Central memory CD4-positive, alpha-beta T cell (primary cell): ENCODE measurements at regions not wholly inside any gene's neighbourhood (a gene's known extent, or its start where the extent isn't known, plus 50 kb on each side); places are given as distances from the start of the nearest gene placed in this dataset.
"Not testable (repeated sequence)": the region's sequence is repeated elsewhere in the genome, so short reads cannot be mapped to it uniquely, and the experiment has no call there.

Experiments used
- DNase-seq: peaks from one replicate; pipeline ENCODE4 v3.0.0; 2022

DNA sequence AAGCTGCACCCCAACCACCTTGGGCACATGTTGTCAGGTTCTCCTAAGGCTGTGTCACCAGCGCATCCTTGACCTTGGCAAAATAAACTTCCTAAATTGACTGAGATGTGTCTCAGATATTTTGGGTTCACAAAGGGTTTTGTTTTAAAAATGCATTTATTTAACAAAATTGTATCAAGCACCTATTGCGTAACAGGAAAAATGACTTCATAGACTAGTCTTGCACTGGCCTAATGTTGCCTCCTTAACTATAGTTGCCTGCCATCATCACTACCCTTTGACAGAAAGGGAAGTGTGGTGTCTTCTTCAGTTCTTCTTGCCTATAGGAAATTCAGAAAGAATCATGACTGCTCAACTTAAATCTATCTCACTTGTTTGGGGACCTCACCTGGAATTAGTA, 374.2 kb downstream of the SH2D1A start:
- no peak for DNase-seq

DNA sequence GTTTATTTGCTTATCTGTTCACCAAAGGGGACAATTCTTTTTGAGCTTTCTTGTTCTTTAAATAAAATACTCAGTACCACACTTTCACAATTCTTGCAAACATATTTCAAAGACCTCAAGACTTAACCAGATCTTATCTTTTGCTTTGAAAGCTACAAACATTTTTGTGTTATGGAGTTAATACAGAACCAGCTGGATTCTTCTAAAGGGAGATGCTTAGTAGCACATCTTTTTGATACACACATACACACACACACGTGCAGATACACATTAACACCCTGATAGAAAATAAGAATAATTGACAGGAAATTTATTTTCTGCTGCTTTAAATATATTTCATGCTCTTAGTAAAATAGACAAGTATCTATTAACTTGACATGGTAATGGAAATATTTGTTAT, 379.1 kb downstream of the SH2D1A start:
- no peak for DNase-seq

DNA sequence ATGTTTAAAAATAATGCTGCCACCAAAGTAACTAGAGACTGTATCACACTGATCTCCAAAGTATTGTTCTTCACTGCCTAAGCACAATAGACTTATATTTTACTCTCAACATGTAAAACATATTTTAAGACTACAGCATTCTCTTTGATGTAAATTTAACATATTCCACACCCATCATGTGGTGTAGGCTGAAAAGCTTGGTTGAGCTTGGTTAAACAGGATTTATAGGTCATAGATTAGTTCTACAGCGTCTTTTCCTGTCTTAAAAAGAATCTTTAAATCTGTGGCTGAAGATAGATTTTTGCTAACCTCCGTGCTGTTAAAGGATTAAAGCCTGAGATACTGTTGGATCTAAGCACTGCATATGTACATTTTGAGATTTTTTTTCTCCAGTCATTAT, 379.9 kb downstream of the SH2D1A start:
- DNase-seq: no peak

DNA sequence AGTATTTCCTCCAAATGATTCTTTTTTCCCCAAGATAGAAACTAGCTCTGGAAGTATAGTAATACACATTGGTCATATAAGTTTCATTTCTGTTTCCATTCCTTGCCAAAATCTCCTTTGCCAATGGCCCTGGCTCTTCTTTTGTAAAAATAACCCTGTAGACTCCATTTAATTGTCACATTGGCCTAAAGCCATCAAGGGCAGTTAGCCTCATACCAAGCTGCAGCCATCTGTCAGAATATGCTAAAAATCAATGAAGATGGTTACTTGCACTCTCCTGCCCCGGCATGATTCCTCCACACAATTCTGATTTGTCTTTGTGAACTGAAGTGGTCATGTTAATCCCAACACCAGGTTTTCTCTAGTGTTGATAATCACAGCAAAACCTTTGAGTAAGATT, 380.5 kb downstream of the SH2D1A start:
- no peak for DNase-seq

DNA sequence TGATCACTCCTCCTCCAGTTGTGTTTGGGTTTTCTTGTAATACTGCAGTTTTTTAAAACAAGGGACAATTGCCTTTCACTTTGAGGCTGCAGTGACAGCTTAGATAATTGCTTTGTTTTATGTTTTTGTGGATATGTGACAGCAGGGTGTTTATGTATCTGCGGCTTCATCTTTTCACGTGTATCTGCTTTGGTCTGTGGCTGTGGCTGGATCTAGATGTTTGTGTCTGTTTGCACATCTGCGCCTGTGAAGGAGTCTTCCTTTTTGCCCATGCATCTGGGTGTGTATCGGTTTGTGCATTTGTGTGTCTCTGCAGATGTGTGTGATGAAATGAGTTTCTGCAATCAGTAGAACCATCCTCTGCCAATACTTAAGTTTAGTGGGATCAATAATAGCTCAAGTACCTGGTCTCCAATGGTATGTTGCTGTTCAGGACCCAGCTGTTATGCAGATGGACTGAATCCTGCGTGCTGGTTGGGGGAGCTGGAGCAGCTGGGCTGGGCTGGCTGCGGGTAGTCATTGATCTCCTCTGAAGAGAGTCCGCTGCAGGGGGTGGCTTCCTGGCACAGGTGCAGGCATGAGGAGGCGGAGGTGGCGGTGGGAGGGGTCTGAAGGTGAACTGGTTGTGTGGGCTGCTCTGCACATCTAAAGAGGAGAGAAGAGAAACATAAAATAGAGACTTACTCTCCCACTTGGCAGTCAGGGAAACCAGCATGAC, 390.3 kb downstream of the SH2D1A start:
- peak; percentile 66 for DNase-seq

DNA sequence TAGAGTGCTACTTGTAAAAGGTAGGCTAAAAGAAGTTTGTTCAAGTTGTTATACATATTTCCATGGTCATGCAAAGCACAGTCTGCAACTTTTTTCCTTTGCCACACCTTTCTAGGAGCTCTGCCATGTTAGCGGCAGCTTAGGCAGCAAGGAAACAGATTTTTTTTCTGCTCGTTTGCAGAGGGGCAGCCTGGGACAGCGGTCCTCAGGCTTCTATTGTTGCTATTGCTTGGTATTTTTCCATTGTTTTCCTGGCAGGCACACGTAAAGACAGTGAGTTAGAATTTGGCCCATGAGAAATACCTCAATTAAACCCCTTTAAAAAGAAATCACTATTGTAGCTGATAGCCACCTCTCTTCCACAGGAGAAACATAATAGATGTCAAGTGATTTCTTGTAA, 391.4 kb downstream of the SH2D1A start:
- DNase-seq: no peak

DNA sequence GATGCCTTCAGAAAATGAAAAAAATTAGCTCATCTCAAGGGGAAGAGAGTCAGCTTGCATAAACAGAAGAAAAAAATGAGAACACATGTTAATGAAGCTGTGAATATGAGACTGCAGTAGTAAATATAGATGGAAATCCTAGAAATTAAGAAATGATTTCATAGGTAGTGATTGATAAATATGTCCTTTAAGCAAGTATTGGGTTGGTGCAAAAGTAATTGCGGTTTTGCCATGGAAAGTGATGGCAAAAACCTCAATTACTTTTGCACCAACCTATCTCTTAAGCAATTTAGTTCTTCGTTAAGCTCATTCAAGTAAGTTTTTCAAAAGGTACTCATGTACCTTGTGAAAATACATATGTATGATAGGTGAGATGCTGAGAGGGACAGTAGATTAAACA, 400.9 kb downstream of the SH2D1A start:
- DNase-seq: no peak

DNA sequence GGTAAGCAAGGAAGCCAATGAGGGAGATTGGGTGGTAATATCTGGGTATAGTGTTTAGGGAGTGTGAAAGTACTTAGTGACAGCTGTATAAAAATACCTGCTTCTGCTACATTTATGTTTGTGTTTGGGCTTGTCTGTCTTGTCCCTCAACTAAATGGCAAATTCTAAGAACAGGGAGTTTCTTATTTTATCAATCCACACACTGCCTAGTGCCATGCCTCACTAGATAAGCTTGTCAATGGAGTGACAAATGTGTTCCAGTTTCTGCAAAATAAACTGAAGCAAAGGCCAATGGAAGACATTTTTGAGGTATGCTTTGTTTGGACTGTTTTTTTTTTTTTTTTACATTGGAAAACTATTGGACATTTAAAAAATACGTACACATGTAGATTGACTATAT, 418.0 kb downstream of the SH2D1A start:
- no peak for DNase-seq

DNA sequence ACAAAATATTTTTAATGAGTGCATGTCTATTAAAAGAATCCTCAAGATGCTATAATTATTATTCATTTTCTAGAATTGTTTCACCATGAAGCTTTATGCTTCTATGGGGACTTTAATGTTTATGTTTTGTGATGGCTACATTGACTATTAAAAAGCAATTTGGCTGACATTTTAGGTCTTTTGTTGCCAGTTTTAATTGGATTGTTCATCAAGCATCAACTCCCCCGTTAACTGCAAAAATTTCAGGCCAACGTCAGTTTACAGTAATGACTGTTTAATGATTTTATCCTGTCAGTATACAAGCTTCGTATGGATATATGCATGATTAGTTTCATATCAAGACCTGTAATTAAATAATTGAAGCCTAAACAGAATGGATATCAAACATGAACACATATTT, 422.8 kb downstream of the SH2D1A start:
- no peak for DNase-seq

DNA sequence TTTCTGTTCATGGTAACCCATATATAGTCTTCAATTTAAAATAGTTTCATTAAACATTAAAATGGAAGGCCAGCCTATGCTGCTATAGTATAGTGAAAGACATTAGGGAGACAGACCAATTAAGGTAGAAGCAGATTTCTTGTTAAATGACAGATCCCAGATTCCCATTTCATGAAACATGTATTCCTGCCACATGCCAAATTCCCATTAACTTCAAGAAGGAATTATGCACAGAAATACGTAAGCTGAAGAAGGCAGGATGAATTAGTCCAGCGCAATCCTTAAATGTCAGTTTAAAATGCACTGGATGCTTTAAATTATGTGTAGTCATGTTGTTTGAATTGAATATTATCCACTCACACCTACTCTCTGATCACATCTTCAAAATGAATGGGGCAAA, 424.9 kb downstream of the SH2D1A start:
- DNase-seq: no peak

DNA sequence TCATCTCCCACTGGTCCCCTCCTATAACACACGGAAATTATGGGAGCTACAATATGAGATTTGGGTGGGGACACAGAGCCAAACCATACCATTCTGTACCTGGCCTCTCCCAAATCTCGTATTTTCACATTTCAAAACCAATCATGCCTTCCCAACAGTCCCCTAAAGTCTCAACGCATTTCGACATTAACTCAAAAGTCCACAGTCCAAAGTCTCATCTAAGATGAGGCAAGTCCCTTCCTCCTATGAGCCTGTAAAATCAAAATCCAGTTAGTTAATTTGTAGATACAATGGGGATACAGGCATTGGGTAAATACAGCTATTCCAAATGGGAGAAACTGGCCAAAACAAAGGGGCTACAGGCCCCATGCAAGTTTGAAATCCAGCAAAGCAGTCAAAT, 441.9 kb downstream of the SH2D1A start:
- DNase-seq: not testable (repeated sequence)

DNA sequence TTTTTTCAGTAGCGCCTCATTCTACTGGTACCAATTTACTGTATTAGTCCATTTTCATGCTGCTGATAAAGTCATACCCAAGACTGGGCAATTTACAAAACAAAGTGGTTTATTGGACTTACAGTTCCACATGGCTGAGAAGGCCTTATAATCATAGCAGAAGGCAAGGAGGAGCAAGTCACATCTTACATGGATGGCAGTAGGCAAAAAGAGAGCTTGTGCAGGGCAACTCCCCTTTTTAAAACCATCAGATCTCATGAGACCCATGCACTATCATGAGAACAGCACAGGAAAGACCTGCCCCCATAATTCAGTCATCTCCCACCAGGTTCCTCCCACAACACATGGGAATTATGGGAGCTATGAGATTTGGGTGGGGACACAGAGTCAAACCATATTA, 443.5 kb downstream of the SH2D1A start:
- DNase-seq: not testable (repeated sequence)

DNA sequence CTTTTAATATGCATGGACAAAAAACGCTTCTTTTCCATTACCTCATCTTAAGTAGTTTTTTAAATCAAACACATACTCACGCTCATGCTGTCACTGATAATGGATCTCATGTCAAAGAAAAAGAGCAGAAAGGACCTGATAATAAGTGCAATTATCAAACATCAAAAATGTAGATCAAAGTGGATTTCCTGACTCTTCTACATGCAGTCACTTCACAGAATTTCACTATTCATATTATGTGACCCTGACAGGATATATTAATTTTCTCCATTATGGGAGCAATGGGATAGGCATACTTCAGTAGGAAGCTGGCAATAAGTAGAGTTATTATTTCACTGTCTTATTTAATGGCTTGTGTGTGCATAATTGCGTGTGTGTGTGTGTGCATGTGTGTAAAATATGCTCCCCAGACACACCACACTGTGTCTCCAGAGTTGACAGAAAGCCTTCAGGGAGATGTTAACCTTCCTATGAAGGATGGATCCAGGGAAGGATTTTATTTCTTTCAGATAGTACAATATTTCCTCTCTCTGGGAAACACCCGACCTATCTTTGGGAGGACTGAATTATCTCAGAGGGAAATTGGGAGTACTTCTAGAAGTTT, 445.2 kb downstream of the SH2D1A start:
- no peak for DNase-seq

DNA sequence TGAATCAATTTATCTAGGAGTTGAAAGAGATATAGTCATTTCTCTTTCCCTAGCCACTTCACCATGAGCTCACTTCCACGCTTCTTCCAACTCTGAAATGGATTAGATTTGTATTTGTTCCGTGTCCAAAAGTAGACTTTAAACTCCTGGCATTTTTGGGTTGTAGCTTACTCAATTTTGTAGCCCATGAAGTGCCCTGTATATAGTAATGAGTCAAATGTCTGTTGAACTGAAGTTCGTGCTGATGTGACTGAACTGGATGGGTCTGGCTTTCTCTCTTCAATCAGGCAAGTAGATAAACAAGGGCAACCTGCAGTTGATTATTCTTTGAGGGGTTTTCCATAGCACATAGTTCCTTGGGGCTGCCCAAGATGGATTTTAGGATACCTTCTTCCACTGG, 450.6 kb downstream of the SH2D1A start:
- no peak for DNase-seq

DNA sequence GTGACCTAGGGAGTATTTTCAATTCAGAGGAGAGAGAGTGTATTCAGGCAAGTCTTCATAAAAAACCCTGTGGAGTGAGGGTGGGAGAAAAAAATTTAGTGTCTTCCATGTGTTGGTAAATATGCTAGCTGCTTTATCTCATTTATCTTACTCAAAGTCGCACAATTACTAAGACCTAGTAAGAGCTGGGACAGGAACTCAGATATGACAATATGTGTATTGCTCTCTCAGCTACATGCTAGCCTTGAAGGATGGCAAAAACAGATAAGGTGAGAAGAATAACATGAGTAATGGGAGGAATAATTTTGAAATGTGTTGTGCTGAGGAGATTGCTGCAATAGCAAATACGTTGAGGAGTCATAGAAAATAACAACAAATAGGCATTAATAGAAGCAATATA, 458.6 kb downstream of the SH2D1A start:
- no peak for DNase-seq

DNA sequence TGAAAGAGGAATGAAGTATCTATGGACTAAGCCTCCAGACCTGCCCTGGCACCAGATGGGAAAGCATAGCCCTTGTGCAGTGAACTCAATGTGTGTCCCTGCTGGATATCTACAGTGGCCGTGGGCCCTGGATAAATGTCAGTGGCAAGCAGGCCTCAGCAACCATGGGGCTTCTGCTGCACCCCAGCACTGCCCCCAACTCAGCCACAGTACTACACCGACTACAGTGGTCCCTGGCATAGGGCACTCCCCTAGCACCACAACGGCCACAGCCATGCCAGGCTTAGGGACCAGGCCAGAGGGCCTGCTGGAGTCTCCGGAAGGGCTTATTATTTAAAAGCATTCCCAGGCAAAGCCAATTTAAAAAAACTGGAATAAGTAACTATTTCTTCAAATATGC, 459.1 kb downstream of the SH2D1A start:
- no peak for DNase-seq

DNA sequence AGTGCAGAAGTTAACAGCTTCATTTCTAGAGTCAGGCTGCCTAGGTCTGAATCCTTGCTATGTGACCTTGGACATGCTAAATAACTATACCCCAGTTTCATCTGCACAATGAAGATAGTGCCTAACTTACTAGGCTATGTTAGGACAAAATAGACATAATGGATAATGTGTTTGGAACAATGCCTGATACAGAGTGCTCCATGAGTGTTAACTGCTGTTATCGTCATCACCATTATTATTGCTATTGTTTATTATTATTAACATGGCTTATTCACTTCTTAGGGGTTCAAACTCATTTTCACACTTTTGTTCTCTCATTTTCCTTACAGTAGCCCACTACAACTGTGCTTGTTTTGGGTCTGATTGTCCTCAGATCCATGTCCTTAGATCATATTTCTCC, 467.7 kb downstream of the SH2D1A start:
- no peak for DNase-seq

DNA sequence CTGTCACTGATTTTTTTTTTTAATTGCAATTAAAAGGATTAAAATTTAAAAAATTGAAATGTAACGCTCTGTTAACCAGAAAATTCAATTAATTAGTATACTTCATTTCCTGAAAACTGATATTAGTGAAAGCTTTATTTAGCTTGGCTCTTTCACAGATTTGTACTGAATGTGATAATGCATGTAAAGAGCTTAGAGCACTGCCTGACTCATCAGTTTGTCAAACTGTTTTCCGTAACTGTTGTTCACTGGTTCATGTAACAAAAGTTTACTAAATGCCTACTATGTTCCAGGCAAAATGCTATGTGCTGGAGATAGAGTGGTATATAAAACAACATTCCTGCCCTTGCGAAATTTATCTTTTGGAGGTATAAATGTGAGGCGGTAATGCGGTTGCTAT, 471.7 kb downstream of the SH2D1A start:
- no peak for DNase-seq

DNA sequence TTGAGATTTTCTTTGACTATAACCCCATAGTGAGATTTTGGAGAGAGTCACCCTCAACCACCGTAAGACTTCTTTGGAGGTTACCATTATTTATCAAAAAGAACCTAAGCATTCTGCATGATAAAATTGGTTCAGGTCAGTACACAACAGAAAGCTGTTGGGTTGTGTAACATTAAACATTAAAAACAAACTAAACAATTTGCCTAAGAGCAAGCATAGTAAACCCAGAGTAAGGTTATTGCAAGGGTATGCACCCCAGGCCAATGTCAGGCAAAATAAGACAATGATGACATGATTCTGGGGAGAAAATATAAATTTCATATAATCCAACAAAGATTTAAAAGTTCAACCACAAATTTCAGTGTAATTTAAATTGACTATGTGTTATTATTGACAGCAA, 472.4 kb downstream of the SH2D1A start:
- no peak for DNase-seq

DNA sequence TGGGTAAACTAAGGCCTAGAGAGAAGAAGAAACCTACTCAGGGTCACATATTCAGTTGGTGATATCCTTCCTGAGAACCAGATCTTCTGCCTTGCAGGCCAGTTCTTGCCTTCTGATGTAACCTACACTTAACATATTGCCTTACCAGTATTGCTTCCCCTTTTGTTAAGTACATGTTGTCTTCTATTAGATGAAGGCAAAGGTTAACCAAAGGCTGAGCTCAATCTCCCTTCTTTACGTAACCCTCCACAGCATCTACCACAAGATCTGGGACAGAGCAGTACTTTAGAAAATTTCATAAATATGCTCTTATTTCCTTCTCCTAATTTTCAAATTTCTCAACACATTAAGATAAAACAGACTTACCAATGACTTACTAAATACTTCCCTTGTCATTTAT, 474.4 kb downstream of the SH2D1A start:
- DNase-seq: no peak

DNA sequence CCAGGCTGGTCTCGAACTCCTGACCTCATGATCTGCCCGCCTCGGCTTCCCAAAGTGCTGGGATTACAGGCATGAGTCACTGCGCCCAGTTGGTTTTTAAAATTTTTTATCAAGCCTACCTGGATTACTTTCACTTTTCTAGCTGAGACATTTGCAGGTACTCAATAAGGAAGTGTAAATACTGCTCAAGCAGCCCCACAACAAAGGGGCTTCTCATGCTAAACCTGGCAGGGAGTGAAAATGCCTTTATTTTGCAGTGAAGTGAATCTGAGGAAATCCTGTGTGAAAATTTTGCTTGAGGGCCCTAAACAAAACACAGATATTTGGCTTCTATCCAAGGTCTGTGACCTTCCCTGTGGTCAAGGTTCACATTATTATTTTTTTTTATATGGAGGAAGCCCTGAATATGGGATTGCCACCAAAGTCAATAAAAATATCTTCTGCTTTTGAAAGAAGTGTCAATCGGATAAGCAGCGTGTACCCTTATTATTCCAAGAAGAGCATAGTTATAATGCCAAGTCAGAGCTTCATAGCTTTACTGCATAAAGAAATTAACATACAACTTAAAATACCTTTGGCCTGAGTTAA, 481.0 kb downstream of the SH2D1A start:
- DNase-seq: no peak

DNA sequence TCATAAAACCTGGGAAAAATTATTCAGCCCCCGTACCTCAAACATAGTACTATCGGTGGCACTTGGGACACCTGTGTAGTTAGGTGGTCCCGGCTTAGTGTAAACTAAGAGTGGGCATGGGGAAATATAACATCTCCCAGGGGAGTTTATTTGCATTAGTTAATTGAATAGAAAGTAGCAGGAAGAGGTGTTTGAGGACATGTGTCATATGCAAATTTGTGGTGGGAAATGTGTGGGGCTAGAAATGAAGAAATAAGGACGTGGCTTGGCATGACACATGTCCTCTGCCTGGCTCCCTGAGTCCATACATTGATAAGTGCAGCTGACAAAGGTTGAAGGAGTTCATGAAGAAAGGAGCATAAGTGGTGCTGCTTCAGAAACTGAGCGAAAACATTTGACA, 483.6 kb downstream of the SH2D1A start:
- no peak for DNase-seq

DNA sequence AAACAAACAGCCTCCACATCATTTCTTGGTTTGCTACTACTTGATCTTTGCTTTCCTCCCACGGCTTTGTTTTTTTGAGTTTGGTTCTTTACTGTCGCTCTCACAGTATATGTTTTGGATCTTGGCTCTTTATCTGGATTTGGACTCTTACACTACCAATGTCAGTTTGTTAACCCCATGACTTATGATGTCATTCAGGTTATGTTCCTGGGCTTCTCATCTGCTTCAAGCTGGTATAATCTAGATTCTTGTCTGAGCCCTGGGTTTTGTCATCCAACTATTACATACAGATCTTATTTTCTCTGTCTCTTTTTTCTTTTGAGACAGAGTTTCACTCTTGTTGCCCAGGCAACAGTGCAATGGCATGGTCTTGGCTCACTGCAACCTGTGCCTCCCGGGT, 482.9 kb upstream of the TEX13C start:
- DNase-seq: no peak

DNA sequence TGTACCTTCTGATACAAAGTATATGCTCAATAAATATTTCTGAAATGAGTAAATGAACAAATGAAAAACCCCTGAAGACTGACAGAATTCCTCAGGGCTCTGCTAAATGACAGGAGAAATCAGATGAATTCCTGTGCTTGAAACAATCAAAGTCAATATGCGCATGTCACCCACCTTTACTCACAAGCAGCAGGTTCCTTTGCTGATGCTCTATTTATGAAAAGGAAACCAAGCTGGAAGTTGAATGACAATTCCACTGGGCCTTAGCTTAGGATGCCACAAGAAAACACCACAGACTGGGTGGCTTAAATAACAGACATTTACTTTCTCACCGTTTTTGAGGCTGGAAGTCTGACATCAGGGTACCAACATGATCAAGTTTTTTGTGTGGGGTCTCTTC, 477.5 kb upstream of the TEX13C start:
- no peak for DNase-seq

DNA sequence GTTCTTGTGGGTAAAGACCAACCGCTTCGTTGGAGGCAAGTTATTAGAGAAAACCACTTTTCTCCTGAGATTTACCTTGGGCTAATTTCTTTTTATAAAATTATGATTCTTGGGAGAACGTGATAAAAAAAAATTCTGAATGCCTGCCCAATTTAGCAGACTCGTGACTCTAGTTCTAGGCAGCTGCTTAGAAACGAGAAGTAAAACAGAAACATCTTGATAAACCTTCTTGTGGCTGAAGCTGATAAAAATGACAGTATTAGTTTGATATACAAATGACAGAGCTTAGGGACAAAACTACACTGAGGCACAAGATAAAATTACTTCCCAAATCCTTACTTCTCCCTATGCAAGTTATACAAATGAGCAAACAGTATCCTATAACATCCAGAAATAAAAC, 458.9 kb upstream of the TEX13C start:
- no peak for DNase-seq
